ENCODE measurements at regions not wholly inside any gene's neighbourhood (a gene's known extent, or its start where the extent isn't known, plus 50 kb on each side); places are given as distances from the start of the nearest gene placed in this dataset.

DNA sequence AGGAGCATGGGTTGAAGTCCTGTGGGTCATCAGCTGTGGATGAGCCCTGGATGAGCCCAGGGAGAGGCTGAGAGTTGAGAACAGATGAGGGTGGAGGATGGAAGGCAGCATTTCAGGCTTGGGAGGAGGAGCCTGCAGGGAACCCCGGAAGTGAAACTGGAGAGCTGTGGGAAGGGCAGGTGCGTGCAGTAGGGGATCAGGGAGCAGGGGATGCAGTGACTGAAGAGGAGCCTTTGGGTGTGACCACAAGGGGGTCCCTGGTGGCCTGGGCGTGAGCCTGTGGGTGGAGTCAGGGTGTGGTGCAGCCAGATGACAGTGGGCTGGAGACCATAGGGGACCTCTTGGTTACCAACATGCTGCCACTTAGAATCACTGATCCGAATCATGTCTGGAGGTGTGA lies 115.5 kb downstream of the PAPOLA start:
- no peak for DNase-seq (ENCODE audit: low read depth in 2 of 2)

DNA sequence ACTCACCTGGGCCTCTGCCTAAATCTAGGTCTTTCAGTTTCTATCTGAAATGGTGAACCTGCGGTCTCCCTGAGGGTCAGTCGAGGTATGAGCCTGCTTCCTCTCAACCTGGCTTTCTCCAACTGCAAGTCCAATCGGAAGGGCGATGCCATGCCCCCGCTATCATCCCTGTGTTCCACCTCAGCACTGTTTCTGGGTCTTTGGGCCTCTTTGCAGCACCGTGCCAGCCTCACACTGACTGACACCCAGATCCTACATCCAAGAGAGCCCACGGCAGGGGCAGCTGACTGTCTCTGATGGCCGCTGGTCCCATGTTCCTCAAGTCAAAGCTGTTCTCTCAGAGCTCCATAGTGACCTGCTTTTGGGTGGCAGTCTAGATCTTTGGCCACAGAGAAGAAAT lies 120.7 kb downstream of the PAPOLA start:
- DNase-seq (ENCODE audit: low read depth in 2 of 2), result no peak

DNA sequence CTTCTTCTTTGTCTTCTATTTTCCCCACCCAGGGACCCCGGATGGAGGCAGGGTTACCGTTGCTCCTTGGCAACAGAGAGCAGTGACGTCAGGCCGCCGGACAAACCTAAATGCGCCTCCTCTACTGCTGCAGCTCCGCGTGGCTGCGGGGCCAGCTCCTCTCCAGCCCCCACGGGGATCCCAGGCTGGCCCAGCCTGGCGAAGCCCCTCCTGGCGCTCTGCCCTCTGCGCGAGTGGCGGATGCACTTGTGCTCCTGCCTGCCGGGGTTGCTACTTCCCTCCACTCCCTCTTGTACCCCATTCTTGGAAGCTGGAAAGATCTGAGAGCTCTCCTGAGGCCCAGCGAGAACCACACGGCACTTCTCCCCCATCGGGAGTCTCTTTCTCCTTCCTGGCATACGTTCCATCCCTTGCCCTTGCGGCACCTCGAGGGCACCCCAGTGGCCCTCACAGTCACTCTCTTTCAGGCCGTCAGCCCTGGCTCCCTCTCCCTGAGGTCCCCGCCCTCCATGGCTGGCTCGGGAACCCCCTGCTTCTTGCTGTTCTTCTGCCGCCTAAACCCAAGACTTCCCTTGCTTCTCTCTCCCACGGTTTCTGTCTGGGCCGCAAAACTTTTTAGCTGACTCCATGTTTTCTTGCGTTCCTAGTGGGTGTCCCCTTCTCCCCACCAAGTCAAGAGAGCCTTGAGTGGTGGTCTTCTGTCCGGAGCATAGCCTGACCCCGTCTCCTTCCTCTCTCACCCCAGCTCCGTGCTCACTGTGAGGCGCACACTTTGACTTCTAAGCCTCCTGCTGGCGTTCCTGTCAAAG lies 121.7 kb downstream of the PAPOLA start:
- no peak for DNase-seq (ENCODE audit: low read depth in 2 of 2)

DNA sequence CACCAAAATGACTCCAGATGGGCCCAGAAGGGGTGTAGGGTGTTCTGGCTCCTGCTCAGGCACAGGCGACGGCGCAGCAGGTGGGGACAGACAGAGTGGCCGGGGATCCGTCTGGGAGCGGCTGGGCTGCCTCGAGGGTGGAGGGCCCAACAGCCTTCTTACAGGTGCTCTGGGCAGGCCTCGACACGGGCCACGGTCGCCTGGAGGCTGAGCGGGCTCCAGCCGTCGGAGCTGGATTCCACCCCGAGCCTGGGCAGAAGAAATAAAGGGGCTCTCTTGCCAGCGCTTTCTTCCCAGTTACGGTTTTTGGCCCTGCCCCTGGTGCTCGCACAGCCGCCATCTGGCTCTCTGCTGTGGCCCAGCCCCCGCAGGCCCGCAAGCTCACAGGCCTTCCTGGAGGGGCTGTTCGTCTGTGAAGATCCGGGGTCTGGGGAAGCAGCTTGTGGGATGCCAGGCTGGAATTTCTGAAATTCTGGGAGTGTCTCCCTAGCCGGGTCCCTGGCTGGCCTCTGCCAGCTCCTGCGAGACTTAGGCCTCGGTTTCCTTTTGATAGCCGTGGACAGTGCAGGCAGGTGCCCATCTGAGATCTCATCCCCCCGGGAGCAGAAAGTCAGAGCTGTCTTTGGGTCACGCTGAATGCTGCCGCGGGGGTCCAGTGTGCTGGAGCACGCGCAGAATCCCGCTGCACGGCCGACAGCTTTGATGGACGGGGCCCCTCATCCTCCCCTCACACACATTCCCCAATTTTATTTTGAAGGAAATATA lies 122.7 kb downstream of the PAPOLA start:
- no peak for DNase-seq (ENCODE audit: low read depth in 2 of 2)

DNA sequence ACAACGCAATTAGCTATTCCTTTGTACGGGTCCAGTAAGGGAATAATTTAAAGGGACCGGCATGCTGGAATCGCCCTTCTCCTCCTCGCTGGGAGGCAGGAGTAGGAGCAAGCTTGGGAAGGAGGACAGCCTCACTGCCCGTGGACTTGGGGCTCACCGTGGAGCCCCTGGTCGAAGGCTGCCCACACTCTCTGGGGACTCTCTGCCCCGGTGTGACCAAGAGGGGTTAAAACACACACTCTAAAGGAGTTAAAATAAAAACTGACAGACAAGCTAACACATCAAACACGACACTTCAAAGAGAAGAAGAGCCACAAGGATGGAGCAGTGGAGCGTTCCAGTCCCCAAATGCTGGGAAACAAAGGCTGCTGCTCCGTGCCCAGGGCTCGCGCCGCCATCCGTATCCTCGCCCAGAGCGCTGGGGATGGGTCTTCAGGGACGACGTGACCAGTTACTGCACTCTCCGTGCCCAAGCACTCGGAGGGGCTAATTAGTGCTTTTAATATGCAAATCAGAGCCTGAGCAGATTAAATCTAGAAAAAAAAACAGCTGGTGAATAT lies 123.3 kb downstream of the PAPOLA start:
- DNase-seq (ENCODE audit: low read depth in 2 of 2), result no peak

DNA sequence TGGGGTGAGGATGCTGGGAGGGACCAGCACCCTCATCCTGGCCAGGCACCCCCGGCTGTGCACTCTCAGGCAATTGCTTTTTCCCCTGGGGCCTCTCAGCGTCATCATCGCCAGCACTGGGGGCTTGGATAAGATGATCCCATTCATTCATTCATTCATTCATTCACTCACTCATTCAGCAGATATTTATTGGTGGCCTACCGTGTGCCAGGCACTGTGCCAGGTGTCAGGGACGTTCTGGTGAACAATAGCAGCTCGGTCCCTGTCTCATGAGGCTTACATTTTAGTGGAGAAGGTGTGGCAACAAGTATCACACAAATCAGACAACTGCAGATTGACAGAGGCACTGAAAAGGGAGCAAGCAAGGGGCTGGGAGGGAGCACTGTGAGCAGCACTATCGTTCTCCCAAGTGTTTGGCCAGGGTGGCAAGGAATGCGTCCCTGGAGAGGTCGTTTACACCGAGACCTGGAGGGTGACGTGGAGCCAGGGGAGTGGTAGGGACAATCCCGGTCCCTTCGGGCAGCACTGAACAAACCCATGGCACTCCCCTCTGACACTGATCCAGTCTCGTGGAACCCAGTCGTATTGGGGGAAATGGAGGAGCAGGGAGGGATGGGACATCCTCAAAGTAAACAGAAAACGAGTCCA lies 124.1 kb downstream of the PAPOLA start:
- DNase-seq (ENCODE audit: low read depth in 2 of 2), result no peak

DNA sequence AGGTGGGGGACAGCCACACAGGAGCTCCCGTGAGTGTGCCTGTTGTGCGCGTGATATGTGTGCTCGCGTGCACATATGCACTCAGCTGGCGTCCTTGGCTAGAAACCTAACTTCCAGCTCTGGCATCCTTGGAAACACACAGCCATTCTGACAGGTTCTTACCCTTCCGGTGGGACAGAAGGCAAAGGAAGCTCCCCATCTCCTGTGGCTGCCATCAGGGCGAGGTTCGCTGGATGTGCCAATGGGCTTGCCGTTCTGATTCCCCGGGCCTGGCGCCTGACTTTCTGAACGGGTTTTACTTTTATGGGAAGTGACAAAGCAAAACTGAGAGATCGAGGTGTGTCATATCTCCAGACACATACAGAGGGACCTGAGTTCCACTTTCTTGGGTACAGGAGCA lies 124.7 kb downstream of the PAPOLA start:
- no peak for DNase-seq (ENCODE audit: low read depth in 2 of 2)

DNA sequence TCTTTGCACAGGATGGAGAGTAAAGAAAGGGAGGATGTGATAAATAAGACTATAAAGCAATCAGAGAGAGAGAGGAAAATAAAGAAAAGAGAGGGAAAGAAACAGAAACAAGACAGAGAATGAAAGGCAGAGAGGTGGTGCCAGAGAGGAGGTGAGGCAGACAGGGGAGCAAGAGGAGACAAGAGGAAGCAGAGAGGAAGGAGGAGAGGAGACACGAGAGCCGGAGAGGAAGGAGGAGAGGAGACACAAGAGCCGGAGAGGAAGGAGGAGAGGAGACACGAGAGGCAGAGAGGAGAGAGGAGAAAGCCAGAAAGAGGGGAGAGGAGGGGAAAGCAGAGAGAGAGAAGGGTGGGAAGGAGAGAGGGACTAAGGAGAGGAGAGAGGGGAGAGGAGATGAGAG lies 125.2 kb downstream of the PAPOLA start:
- no peak for DNase-seq (ENCODE audit: low read depth in 2 of 2)

DNA sequence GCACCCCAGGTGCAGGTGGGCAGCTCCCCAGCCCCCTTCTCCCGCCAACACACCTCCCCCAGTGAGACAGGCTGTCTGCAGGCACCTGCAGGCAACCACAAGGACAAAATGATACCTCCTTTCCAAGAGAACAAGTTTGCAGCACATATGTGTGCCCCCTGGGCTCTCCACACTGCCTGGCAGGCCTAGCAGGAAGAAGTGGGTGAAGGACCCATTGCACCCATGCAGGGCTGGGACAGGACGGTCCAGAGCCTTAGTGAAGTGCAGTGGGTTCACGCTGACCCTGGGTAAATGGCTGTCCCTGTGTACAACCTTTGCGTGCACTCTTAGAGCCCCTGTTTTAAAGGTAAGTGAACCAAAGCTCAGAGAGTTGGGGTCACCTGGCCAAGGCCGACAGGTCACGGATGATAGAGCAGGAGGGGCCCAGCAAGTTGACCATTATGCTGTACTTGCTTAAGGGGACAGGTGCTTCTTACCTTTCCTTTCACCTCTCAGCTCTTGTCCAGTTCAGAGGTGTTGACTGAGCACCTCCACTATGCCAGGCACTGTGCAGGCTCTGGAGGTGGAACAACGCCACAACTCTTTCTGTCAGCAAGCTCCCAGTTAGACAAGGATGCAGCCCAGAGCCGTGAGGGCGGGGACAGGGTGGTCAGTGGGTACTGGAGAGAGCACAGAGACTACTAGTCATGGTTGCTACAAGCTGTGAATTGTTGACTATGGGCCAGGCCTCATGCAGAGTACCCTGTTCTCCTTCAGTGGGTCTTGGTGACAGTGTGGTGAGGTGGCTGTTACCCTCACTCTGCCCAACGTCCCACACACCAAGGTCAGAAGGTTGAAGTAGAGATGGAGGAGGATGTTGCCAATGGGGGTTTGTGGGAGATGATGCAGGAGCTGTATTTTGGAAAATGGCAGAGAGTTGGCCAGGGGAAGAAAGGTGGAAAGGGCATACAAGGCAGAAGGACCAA lies 125.9 kb downstream of the PAPOLA start:
- DNase-seq (ENCODE audit: low read depth in 2 of 2), result no peak

DNA sequence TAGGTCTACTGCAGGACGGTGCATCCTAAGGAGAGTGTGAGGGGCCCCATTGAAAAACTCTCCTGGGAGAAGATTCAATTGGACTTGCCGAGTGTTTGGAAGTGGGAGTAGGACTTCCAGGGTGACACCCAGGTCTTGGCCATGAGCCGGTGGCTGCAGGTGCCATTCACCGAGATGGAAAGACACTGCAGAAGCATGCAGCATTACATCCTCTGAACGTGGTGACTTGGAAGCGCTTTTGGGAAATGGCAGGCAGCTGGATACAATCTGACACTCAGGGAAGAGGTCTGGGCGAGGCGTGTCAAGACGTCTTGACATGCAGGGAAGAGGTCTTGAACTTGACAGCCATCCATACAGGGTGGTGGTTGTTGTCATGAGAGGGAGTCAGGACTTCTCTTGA lies 126.9 kb downstream of the PAPOLA start:
- DNase-seq (ENCODE audit: low read depth in 2 of 2), result no peak

DNA sequence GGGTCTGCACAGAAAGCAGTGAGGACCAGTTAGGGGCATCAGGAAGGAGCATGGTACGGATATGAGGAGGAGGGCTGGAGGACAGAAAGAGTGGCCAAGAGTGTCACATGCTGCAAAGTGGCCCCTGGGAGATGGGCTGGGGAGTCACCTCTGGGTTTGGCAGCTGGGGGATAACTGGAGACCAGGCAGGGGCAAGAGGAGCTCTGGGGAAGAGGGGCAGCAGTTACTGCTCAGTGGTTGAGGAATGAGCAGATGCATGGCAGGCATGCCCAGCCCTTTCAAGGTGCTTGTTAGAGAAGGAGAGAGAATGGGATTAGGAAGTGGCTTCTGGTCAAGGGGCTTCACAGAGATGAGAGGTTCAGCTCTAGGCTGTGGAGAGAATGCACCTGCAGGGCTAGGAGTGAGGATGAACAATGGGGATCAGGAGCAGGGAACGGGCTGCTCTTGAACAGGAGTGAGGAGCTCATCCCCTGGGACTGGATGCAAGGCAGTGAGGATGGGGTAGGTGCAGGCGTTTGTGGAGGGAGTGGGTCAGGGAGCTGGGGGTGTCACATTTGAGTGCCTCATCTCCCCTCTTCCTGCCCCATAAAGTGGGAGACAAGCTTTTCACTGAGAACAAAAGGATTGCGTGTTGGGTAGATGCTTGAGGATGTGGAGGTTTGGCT lies 127.5 kb downstream of the PAPOLA start:
- DNase-seq (ENCODE audit: low read depth in 2 of 2), result no peak

DNA sequence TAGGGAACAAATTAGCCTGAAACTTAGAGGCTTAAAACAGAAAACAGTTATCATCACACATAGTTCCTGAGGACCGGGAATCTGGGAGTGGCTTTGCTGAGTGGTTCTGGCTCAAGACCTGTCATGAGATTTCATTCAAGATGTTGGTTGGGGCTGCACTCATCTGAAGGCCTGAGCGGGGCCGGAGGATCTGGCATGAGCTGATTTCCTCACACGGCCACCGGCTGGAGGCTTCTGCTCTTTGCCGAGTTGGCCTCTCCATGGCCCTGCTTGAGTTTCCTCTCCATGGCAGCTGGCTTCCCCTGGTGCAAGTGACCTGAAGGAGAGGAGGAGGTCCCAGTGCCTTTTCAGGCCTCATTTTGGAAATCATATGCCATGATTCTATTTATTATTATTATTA lies 128.1 kb downstream of the PAPOLA start:
- no peak for DNase-seq (ENCODE audit: low read depth in 2 of 2)

DNA sequence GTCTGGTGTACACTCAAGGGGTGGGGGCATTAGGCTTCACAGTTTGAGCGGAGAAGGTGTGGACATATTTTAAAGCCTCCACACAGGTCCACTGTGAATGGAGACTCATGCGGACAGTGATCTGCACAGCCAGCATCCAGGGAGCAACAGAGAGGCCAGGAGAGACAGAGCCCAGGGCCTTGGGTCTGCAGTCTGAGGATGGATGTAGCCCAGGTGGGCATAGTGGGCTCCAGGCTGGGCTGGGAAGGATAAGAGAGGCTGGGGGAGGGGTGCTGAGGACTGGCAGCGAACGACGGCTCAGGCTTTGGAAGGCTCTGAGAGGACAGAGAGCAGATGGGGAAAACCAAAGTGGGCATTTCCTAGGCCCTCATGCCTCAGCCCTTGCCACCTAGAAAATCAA lies 128.8 kb downstream of the PAPOLA start:
- no peak for DNase-seq (ENCODE audit: low read depth in 2 of 2)

DNA sequence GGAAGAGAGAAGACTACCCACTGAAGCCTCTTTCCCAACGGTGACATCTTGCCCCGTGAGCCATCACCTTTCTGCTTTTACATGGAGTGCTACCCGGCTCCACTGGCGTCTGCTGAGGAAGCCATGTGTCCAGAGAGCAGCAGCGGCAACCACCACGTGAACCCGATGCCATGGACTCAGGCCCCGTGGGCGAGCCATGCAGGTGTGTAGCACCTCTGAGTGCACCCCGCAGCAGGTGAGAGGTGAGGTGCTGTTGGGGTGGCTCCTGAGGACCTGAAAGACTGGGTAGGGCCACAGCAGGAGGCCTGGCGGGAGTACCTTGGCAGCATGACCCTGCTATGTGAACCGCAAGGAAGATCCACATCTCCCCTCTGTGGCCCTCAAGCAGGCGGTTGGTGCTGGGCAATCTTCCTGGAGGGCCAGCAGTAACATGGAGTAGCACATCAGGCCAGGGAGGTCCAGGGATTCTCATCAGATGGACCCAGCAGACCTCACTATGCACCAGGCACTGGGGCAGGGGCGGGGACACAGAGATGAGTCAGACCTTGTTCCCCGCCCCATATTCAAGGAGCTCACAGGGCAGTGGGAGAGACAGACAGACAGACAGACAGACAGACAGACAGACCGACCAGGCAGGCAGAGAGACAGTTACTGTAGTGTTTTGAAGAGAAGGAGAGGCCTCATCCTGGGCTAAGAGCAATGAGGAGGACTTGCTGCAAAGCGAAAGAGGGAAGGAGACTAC lies 129.6 kb downstream of the PAPOLA start:
- DNase-seq (ENCODE audit: low read depth in 2 of 2), result no peak

DNA sequence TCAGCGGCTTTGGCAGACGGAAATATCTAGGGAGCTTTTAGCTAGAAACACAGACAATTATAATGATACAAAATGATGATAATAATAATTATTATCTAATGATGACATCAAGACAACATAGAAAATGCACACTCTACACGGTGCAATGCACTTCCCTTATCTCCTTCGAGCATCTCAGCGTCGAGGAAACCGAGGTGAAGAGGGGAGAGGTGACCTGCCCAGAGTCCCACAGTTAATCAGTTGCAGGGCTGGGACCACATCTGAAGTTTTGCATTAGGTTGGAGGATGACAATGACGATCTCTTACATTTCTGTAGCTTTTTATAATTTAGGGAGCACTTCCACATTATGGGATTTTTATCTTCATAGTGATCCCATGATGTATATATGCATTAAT lies 130.2 kb downstream of the PAPOLA start:
- no peak for DNase-seq (ENCODE audit: low read depth in 2 of 2)

DNA sequence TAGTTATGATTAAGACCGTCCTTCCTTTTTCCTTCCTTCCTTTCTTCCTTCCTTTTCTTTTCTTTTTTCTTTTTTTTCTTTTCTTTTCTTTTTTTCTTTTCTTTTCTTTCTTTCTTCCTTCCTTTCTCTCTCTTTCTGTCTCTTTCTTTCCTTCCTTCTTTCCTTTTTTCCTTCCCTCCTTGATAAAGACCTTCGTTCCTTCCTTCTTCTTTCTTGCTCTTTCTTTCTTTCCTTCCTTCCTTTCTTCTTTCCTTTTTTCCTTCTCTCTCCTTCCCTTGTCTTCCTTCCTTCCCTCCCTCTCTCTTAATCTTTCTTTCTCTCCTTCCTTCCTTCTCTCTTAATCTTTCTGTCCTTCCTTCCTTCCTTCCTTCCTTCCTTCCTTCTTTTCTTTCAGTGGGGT lies 130.9 kb downstream of the PAPOLA start:
- DNase-seq (ENCODE audit: low read depth in 2 of 2), result no peak

DNA sequence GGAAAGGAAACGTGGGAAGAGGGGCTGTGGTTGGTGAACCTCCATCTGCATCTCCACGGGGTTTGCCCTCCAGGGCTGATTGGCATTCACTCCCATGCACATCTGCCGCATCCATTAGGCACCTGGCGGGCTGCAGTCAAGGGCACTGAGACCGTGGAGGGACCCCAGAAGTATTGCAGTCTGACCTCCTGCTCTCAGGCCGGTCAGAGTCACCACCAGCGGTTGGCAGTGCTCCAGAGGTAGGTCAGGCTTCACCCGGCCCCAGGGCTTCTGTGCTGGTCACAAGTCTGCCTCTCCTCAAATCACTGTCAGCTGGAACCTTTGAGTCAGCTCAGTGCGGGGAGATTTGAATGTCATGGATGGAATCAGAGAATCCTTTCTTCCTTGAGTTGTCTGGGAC lies 132.3 kb downstream of the PAPOLA start:
- DNase-seq (ENCODE audit: low read depth in 2 of 2), result no peak

DNA sequence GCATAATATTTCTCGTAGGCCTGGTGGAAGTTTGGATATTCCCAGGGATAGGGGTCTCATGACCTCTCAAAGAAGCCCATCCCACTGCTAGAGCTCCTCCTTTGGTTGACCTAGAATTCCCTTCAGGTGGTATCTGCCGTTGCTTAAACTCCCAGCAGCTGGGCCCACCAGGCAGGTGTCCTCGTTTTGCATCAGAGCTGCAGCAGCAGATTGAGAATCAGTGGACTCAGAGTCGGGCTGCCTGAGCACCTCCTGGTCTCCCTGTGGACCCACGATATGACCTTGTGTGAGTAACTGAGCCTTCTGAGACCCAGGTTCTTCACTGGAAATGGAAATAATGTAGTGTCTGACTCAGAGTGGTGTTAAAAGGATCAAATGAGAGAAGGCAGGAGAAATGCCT lies 132.7 kb downstream of the PAPOLA start:
- no peak for DNase-seq (ENCODE audit: low read depth in 2 of 2)

DNA sequence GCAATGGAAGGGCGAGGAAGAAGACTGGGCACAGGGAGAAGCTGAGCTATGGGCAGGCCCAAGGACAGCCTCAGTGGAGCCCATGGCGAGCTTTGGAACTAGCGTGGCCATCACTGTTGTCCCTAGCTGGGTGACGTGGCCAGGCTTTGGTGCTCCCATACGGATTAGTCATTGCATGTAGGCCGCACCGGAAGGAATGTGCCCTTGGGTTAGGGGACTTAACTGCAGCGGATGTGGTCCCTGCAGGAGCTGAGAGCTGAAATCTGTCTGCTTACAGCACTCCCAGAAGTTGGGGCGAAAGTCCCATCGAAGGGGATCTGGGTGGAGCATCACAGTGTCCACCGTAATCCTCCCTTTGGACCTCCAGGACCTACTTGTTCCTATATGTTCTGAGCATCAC lies 133.7 kb downstream of the PAPOLA start:
- DNase-seq (ENCODE audit: low read depth in 2 of 2), result no peak

DNA sequence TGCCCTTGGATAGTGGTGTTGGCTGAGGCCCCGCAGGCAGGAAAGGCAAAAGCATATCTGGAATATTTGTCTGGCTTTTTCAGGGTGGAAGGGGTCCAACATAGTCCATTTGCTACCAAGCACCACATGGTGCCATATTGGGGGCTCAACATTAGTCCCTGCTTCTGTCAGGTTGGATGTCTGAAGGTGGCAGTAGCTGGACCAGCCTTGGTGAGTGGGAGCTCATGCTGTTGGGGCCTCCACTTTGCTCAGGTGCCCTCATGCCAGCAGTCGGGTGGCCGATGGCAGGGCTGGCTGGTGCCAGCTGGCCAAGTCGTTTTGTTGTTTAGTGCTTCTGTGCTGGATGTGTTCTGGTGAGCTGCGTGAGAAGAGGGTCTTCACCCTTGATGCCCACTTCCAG lies 135.3 kb downstream of the PAPOLA start:
- no peak for DNase-seq (ENCODE audit: low read depth in 2 of 2)
